HG03354 (cell line): ENCODE measurements at regions not wholly inside any gene's neighbourhood (a gene's known extent, or its start where the extent isn't known, plus 50 kb on each side); places are given as distances from the start of the nearest gene placed in this dataset.
"Not testable (repeated sequence)": the region's sequence is repeated elsewhere in the genome, so short reads cannot be mapped to it uniquely, and the experiment has no call there.

Source experiments
- ATAC-seq: cut with Tn5 transposase; IDR thresholded peaks from one replicate; pipeline ENCODE4 v1.9.1; 2021; ENCODE audit warnings: mild to moderate bottlenecking; ENCODE audit not compliant: unreplicated experiment, poor library complexity, severe bottlenecking

DNA sequence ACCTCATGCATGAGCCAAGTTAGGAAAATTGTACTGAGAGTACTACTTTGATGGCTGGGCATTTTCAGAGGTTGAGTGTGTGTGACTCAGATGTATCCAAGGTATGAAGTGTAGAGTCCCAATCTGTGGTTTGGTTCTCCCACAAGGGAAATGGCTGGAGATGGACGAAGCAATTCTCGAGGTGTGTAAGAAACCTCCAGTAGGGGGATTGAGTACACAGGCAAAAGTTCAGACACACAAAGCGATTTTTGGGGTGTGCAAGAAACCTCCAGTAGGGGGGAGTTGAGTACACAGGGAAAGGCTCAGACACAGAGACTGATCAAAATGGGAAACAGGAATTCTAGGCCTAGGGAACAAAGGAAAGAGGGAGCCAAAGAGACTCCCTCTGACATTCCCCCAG is 1536.3 kb downstream of the FAM181B start:
- no peak for ATAC-seq

DNA sequence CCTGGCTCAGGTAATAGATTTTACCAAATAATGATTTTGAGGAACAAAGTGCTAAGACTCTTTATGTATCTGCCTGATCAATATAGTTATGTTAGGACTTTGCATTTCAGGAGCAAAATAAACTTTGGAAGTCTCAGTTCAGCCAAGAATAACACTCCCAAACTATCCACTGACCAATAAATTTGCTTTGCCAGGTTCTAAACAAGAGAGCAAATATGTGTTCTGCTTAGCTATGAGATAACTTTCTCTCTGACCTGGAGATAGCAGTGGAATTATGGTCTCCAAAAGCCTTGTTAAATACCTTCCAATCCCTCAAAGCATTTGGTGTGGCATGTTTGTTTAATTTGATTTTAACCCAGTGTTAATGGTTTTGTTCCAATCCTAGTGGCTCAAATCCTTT is 1541.1 kb downstream of the FAM181B start:
- ATAC-seq = no peak

DNA sequence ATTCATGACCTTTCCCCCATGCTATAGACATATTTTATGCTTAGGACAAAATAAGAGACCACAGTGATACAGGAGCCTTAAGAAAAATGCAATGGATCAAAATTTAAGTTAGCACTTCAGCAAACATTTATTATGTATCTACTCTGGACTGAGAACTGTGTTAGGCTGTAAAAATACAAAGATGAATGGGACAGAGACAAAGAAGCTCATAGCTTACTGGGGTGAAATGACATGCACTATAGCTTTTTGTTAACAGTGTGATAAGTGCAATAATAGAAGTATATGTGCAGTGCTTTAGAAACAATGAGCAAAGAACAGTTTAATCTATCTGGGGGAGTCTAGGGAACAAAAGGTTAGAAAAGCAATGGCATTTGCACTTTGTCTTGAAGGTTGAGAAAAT is 1543.1 kb downstream of the FAM181B start:
- ATAC-seq = no peak

DNA sequence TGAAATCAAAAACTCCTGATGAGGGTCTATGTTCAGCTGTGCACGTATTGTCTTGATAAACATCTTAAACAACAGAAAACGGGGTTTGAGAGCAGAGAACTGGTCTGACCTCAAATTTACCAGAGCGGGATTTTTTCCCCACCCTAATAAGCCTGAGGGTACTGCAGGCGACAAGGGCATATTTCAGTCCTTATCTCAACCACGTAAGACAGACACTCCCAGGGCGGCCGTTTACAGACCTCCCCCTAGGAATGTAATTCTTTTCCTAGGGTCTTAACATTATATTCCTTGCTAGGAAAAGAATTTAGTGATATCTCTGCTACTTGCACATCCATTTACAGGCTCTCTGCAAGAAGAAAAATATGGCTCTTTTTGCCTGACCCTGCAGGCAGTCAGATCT is 1546.6 kb downstream of the FAM181B start:
- not testable (repeated sequence) for ATAC-seq

DNA sequence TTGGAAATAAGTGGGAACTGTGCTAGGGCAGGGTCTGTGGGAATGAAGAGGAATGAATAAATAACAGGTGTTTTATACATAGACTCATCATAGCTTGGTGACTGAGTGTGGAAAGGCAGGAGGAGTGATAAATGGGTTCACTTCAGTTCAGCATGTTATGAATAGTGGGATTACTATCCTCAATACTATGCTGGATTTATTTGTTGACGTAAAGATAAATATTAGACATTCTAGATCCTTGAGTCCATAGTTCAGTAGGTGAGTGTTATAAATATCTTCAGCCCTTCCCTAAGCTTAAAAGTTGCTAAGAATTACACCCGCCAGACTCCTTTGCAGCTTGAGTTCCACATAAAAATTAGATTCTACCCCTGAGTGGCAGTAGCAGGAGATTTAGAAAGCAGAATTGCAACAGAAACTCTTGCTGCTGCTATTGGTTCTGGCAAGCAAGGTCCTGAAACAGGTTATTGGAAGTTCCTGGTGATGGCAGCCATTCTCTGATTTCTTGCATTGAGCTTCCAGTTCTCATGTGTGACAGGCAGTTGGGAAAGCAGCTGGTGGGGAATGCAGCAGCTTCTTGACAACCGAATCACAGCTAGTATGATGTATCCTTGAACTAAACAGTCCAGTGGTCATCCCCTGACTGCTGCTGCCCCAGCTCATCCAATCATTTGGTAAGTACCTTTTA is 1558.9 kb downstream of the FAM181B start:
- no peak for ATAC-seq

DNA sequence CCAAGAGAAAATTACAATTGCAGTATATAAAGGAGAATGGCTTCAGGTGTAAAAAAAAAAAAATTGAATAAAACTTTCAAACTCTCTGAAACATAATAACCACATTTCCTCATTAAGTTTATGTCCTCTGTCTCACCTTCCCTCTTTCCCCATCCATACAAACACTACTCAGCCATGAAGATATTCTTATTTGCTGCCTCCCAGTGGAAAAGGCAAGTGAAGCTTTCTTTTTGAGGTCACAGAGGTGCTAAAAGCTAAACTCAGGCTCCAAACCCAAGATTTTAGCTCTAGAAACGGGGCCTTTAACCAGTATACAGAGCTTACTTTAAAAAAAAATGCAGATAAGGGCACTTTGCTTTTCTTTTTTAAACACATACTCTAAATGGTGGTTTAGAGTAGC is 1568.5 kb downstream of the FAM181B start:
- ATAC-seq = no peak

DNA sequence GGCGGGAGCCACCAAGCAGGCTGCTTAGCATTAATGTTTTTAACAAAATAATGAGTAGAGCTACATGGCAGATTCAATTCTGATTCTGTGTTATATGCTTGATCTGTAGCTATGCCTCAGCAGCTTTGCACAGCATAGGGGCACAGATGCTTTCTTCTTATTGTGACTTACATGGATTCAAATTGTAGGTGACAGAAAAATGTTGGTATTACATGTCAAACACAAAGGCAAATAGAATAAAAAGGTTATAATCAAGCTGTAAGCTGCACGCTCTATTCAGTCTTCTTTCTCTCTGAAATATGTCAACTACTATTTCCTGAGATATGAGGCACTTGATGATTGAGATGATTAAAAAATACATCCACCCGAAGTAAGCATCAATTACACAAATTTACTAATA is 1573.8 kb downstream of the FAM181B start:
- ATAC-seq = no peak

DNA sequence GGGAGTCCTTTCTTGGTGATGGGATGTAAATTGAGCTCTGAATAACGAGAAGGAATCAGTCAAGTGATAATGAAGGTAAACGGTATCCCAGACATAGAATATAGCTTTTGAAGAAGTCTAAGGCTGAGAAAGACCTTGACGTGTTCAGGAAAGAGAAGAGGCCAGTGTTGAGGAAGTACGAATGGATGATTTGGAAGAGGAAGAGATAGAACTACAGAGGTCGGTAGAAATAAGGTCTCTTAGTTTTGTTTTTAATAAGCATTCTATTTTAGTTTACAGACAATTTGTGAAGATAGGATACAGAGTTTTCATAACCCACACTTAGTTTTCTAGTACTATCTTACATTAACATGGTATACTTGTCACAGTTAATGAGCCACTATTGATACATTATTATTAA is 1598.1 kb downstream of the FAM181B start:
- peak; percentile 50 for ATAC-seq

DNA sequence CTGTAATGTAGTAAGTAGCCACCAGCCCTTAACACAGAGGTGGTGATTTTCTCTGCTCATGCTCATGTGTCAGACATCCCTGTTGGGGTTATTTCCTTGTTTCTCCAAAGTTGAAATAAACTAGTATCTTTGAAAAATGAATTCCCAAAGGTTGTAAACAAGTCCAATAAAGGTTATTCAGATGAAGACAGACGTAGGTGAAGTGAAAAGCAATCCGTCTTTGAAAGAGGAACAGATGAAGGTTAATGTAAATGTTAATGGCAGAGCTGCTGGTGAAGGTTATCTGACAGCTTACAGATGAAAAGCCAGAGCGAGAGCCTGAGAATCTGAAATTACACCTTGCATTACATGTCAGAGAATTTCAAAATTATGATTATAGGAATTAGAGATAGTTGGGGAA is 1604.0 kb downstream of the FAM181B start:
- ATAC-seq = no peak

DNA sequence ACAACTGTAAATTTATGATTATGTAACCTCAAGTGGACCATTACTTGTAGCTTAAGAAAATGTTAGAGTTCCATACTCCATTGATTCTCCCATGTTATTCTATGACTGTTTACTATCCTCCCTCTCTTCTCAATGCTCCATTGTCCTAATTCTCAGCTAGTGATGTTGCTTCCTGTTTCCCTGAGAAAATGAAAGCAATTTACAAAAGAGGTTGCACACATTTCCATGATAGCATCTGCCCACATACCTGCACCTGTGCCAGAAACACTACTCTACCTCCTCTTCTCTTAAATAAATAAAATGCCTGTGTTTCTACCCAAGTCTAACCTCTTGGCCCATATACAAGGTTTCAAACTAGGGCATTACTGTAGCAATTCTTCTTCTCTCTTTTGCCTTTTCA is 1620.9 kb downstream of the FAM181B start:
- ATAC-seq = no peak

DNA sequence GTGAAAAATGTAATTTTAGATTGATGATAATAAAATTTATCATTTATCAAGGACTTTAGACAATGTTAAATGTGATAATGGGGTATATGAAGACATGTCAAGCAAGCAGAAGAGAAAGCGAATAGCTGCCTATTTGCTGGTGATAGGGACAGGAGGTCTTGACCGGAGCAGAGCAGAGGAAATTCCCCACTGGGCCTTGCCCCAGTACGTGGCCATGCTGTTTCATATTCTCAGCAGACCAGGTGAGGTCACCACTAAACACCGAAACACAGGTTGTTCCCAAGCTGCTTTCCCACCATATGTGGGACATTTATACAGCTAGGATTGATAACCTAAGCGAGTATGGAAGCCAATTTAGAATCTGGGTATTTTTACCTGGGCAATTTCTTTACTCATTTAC is 1629.6 kb downstream of the FAM181B start:
- ATAC-seq = no peak

DNA sequence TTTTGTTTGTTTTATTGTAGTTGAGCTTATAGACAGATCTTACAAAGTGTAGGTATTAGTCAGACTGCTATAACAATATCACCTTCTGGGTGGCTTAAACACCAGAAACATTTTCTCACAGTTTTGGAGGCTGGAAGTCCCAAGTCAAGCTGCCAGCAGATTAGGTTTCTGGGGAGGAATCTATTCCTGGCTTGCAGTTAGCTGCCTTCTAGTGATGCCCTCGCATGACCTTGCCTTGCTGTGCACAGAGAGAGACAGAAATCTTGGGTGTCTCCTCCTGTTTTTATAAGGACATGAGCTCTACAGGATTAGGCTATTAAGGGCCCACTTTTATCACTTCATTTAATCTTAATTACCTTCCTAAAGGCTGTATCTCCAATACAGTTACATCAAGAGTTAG is 1635.2 kb downstream of the FAM181B start:
- no peak for ATAC-seq

DNA sequence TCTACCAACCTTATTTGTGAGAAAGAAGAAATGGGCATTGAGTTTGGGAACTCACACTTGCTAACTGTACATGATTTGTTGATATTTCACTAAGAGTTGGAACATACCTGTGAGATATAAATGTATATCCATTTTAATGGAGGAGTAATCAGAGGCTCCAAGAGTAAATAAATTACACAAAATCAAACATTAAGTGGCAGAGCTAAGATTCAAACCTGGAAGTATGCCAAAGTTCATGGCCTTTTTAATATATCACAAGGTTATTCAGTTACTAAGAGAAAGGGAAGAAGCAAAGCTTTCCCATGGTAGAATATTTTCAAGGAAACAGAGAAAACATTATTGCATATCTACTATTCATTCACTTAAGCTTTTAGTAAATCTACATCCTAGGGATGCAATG is 1641.1 kb downstream of the FAM181B start:
- ATAC-seq = no peak

DNA sequence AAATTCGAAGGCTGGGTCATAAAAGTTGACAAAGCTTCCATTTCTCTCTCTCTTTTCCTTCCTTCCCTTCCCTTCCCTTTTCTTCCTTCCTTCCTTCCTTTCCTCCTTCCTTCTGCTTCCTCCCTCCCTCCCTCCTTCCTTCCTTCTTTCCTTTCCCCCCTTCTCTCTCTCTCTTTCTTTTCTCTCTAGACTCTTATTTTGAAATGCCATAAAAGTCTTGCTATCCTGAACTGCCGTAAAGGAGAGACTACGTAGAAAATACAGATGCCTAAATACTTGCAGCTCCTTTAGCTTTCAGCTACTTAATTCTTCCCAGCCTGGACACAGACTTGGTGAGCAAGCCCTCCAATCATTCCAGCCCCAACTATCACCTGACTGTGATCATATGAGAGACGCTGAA is 1644.4 kb downstream of the FAM181B start:
- ATAC-seq = no peak

DNA sequence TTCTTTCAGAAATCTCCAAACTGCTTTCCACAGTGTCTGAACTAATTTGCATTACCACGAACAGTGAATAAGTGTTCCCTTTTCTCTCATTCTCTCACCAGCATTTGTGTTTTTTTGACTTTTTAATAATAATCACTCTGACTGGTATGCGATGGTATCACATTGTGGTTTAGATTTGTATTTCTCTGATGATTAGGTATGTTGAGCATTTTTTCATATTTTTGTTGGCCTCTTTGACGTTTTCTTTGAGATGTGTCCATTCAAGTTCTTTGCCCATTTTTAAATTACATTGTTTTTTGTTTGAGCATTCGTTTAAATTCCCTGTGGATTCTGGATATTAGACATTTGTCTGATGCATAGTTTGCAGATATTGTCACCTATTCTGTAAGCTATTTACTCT is 1639.6 kb upstream of the TENM4 start:
- no peak for ATAC-seq

DNA sequence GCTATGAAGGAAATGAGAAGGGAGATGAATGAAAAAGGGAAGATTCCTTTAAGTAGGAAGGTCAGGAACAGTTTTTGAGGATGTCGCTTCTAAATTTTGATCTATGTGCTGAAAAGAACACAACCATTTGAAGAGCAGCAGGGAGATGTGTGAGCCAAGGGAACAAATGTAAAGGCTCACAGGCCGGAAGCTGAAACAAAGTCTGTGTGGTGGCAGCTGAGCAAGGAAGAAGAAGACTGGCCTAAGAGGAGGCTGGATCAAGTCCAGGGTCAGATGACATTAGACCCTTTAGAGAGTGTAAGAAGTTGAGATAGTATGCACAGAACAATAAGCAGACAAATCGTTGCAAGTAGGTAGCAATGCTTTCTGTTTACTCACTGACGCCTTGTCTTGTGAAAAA is 1631.4 kb upstream of the TENM4 start:
- ATAC-seq = no peak

DNA sequence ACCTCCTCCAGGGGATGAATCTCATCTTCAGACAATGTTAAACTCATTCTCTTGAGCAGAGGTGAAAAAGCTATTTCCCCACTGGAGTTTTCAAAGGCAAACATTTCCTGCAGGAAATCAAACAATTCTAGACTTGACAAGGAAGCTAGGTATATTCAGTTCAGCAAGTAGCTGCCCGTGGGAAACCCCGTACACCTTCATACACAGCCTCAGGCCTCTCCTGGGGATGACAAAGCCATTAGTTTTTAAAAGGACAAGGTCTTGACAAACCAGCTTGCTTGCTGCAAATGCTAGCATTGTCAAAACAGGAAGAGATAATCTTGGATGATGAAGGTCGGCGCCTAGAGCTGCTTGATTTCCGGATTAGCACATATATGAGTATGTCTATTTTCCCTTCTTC is 1630.8 kb upstream of the TENM4 start:
- no peak for ATAC-seq

DNA sequence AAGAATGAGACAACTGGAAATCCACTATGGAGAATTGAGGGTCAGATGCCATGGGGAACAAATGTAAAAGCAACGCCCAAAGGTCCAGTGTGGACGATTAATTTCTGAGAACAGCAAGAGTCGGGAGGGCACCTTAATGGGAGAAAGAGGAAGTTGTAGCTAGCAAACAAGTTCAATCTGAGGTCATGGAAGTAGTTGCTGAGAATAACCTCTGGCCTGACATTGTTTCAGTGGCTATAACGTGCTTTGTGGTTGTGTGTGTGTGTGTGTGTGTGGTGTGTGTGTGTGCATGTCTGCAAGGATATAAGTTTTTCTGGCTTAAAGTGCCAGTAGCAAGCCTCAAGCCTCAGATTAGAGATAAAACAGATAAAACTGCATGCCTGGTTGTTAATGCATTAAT is 1630.1 kb upstream of the TENM4 start:
- peak; percentile 86 for ATAC-seq

DNA sequence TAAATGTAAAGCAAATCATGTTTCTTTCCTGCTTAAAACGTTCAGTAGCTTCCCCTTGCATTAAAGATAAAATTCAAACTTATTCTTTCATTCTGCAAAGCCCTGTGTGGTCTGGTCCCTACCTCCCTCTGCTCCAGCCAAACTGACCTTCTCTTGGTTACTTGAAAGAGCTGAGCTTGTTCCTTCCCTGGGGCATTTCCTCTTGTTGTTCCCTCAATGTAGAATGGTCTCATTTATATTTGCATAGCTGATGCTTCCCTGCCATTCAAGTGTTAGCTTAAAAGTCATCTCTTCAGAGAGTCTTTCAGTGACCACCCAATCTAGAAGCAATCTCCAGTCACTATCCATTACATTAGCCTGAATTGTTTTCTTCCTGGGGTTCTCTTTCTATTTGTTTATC is 1618.5 kb upstream of the TENM4 start:
- no peak for ATAC-seq

DNA sequence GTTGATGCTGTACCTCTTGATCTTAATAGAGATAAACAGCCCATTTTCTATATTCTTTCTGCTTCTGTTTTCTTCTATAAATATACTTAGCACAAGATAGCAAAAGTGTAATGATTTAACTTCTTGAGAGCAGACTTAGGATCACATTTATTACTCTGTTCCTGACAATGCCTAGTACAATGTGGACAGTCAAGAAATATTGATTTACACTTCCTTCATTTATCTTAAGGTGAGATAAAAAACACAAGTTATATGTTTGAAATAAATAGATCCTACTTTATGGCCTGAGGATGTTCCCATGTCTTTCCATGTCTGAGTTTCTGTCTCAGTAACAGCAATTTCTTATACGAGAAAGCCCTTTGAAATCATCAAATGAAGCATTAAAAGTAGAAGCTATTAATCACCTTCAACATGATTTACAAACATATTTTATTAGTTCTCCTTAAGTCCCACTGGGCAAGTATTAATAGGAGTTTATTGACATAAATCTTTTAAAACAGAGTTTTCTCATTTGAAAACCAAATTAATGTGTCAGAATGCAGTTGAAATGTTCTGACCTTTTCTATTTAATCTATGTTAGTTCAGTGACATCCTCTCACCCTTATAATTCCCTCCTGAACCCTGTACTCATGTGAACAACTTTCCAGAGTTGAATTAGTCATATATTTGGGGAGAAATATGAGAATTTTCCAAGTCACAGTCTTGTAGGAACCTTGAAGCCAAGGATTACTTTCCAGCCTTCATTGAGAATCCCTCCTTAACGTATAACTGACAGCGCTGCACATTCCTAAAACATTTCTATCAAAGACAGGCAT is 1611.7 kb upstream of the TENM4 start:
- ATAC-seq = no peak

DNA sequence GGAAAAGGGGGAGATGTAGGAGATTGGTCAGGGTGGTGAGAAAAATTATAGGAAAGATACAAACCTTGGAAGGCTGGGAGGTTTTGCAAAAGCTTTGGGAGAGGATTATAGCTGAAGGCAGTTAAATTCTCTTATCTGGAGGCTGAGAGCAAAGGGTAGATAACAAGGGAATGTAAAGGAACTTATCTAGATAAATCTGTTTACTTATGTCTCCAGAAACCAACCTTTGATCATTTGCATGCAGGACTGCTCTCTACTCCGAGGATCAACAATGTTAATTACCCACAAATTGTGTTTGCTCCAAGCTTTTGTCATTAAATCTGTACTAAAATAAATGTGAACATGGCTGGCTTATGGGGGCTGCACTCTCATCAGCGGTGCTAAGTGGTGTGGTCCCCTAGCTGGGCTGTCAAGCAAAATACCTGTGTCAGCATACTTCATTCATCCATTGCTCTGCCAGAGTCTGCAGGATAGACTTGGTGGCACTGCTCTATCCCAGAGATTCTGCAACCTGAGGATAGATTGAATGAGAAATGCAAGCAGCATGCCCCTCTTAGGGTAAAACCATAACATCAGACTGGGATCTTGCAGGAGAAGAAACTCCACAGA is 1599.2 kb upstream of the TENM4 start:
- ATAC-seq = no peak
